ENCODE measurements at regions not wholly inside any gene's neighbourhood (a gene's known extent, or its start where the extent isn't known, plus 50 kb on each side); places are given as distances from the start of the nearest gene placed in this dataset.

DNA sequence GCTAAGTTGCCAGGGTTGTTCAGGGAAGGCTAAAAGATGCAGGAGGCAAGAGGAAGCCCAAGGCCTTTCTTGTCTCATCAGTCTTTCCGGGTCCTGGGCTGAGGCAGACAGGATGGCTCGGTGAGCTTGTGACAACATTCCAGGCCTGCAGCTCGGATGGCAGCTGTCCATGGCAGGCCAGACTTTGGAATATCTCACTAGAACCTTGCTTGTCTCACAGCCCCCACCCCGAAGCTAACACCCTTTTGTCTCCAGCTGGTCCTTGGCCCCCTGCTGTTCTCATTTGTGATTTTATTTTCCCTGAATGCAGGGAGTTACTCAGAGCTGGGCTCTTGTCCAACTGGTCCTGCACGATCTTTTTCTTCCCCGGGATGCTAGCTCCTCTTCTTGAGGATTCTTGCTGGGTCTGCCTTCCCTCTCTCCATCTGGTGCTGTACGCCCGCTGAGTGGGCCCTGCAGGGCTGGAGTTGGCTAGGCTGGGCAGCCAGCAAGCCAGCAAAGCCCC lies 477.2 kb upstream of the CAMK1G start:
- Histone ChIP-seq H3K4me1 (ENCODE audit: insufficient read depth, low read length, poor library complexity, severe bottlenecking) (no peaks in the 10 kb centered on the region), H3K9me2 (ENCODE audit: insufficient read depth, low read length) (no peaks in the 10 kb centered on the region), H3K9me3 (ENCODE audit: low read length) (no peaks in the 10 kb centered on the region), H4K20me1 (ENCODE audit: insufficient read depth, low read length) (no peaks in the 10 kb centered on the region), H2AFZ (ENCODE audit: low read length) (no peak overlapping the region), H3K27ac (ENCODE audit: low read depth, low read length, poor library complexity, severe bottlenecking) (no peak overlapping the region), H3K4me2 (ENCODE audit: low read length) (no peak overlapping the region), H3K36me3 (ENCODE audit: insufficient read depth, low read length) (no peaks in the 10 kb centered on the region), H3K79me2 (ENCODE audit: insufficient read depth, low read depth, low read length) (no peaks in the 10 kb centered on the region), H3K4me3 (ENCODE audit: low read depth, low read length, poor library complexity, severe bottlenecking) (no peak overlapping the region)
- intact Hi-C loops (cut with micrococcal nuclease; ENCODE audit: unreplicated experiment), result no loop called here
- TF ChIP-seq, protein P1, sequence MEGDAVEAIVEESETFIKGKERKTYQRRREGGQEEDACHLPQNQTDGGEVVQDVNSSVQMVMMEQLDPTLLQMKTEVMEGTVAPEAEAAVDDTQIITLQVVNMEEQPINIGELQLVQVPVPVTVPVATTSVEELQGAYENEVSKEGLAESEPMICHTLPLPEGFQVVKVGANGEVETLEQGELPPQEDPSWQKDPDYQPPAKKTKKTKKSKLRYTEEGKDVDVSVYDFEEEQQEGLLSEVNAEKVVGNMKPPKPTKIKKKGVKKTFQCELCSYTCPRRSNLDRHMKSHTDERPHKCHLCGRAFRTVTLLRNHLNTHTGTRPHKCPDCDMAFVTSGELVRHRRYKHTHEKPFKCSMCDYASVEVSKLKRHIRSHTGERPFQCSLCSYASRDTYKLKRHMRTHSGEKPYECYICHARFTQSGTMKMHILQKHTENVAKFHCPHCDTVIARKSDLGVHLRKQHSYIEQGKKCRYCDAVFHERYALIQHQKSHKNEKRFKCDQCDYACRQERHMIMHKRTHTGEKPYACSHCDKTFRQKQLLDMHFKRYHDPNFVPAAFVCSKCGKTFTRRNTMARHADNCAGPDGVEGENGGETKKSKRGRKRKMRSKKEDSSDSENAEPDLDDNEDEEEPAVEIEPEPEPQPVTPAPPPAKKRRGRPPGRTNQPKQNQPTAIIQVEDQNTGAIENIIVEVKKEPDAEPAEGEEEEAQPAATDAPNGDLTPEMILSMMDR (conservative IDR thresholded peaks at IDR 0.05; ENCODE audit: low read length), result no peak
- no peak for TF ChIP-seq EZH2phosphoT487 (IDR thresholded peaks at IDR 0.05; ENCODE audit: borderline replicate concordance, low read depth, low read length)
- DNase-seq (ENCODE audit: low spot score), result no peak
- CTCF ChIA-PET (ENCODE audit: unreplicated experiment), result no interaction called here
- POLR2A ChIA-PET, result interaction anchor here (0.5 kb wide), 1 partner anchor 904 kb away, joined by 3 read pairs; no protein-coding TSS in a partner anchor
- BruUV-seq (replicated peaks), result no TSS peak

DNA sequence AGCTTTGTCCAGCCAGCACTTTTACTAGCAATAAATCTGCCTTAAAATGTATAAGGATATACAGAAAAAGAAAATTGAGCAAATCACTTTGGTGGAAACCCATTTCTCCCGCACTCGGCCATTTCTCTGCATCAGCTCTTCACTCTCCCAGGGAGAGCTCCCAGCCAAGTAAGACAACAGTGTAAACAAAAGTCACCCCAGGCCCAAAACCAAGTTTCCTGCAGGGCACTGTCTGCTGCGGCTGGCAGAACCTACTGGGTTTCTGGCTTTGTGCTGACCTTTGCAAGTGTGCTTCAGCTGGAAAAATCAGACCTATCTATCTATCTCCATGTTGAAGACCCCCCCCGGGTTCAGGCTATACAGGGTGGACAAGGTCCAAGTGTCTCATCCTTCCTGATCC lies 476.7 kb upstream of the CAMK1G start:
- CTCF ChIA-PET (ENCODE audit: unreplicated experiment), result no interaction called here
- H3K4me3 ChIP-seq (ENCODE audit: low read depth, low read length, poor library complexity, severe bottlenecking), result no peak overlapping the region
- no peaks in the 10 kb centered on the region for H3K79me2 ChIP-seq (ENCODE audit: insufficient read depth, low read depth, low read length)
- POLR2A ChIA-PET, result no interaction called here
- no peaks in the 10 kb centered on the region for H3K4me1 ChIP-seq (ENCODE audit: insufficient read depth, low read length, poor library complexity, severe bottlenecking)
- no peaks in the 10 kb centered on the region for H3K36me3 ChIP-seq (ENCODE audit: insufficient read depth, low read length)
- TF ChIP-seq EZH2phosphoT487 (IDR thresholded peaks at IDR 0.05; ENCODE audit: borderline replicate concordance, low read depth, low read length), result no peak
- TF ChIP-seq, protein P1 (conservative IDR thresholded peaks at IDR 0.05; ENCODE audit: low read length), result no peak
- intact Hi-C loops (cut with micrococcal nuclease; ENCODE audit: unreplicated experiment), result no loop called here
- H3K4me2 ChIP-seq (ENCODE audit: low read length), result no peak overlapping the region
- H3K27ac ChIP-seq (ENCODE audit: low read depth, low read length, poor library complexity, severe bottlenecking), result no peak overlapping the region
- H3K9me2 ChIP-seq (ENCODE audit: insufficient read depth, low read length), result no peaks in the 10 kb centered on the region
- BruUV-seq (replicated peaks), result no TSS peak
- no peak overlapping the region for H2AFZ ChIP-seq (ENCODE audit: low read length)
- H4K20me1 ChIP-seq (ENCODE audit: insufficient read depth, low read length), result no peaks in the 10 kb centered on the region
- DNase-seq (ENCODE audit: low spot score), result no peak
- H3K9me3 ChIP-seq (ENCODE audit: low read length), result no peaks in the 10 kb centered on the region

DNA sequence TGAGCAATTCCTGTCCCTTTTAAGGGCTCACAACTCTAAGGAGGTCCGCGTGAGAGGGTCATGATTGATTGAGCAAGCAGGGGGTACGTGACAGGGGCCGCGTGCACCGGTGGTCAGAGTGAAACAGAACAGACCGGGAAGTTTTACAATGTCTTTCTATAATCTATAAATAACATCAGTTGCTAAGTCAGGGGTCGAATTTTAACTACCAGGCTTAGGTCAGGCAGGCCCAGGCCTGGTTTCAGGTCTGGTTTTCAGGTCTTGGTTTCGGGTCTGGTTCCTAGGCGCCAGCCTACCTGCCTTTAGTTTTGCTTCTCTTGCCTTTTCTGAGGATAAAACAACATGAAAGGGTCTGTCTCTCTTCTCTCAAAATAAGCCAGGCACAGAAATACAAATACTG lies 476.0 kb upstream of the CAMK1G start:
- TF ChIP-seq, protein P1 (conservative IDR thresholded peaks at IDR 0.05; ENCODE audit: low read length), result no peak
- no peak for TF ChIP-seq EZH2phosphoT487 (IDR thresholded peaks at IDR 0.05; ENCODE audit: borderline replicate concordance, low read depth, low read length)
- BruUV-seq (replicated peaks), result no TSS peak
- ChIA-PET CTCF (ENCODE audit: unreplicated experiment) (no interaction called here), POLR2A (no interaction called here)
- DNase-seq (ENCODE audit: low spot score), result no peak
- H3K4me3 ChIP-seq (ENCODE audit: low read depth, low read length, poor library complexity, severe bottlenecking), result no peak overlapping the region
- no peak overlapping the region for H3K27ac ChIP-seq (ENCODE audit: low read depth, low read length, poor library complexity, severe bottlenecking)
- no peaks in the 10 kb centered on the region for H3K4me1 ChIP-seq (ENCODE audit: insufficient read depth, low read length, poor library complexity, severe bottlenecking)
- no peak overlapping the region for H2AFZ ChIP-seq (ENCODE audit: low read length)
- no peaks in the 10 kb centered on the region for H4K20me1 ChIP-seq (ENCODE audit: insufficient read depth, low read length)
- H3K9me3 ChIP-seq (ENCODE audit: low read length), result no peaks in the 10 kb centered on the region
- H3K36me3 ChIP-seq (ENCODE audit: insufficient read depth, low read length), result no peaks in the 10 kb centered on the region
- intact Hi-C loops (cut with micrococcal nuclease; ENCODE audit: unreplicated experiment), result no loop called here
- no peaks in the 10 kb centered on the region for H3K79me2 ChIP-seq (ENCODE audit: insufficient read depth, low read depth, low read length)
- no peak overlapping the region for H3K4me2 ChIP-seq (ENCODE audit: low read length)
- H3K9me2 ChIP-seq (ENCODE audit: insufficient read depth, low read length), result no peaks in the 10 kb centered on the region
